ENCODE measurements at regions not wholly inside any gene's neighbourhood (a gene's known extent, or its start where the extent isn't known, plus 50 kb on each side); places are given as distances from the start of the nearest gene placed in this dataset.

GRCh38 chr6:91132461-91132860 lies 545.6 kb upstream of the MAP3K7 start:
- H3K4me1 Mint-ChIP-seq: no peaks in the 10 kb centered on the region
- H3K36me3 Mint-ChIP-seq: no peaks in the 10 kb centered on the region
- H3K4me3 Mint-ChIP-seq: no peak overlapping the region
- ATAC-seq: no peak
- H3K9me3 Mint-ChIP-seq (ENCODE audit: low read depth): no peaks in the 10 kb centered on the region
- H3K27ac Mint-ChIP-seq: no peak overlapping the region
- CTCF ChIA-PET: no interaction called here
- H3K27me3 Mint-ChIP-seq: no peaks in the 10 kb centered on the region
- no peak for DNase-seq

GRCh38 chr6:91130126-91130525 lies 543.3 kb upstream of the MAP3K7 start:
- H3K27ac Mint-ChIP-seq: no peak overlapping the region
- no peaks in the 10 kb centered on the region for H3K4me1 Mint-ChIP-seq
- ATAC-seq: no peak
- H3K4me3 Mint-ChIP-seq: no peak overlapping the region
- no peak for DNase-seq
- H3K36me3 Mint-ChIP-seq: no peaks in the 10 kb centered on the region
- H3K27me3 Mint-ChIP-seq: no peaks in the 10 kb centered on the region
- H3K9me3 Mint-ChIP-seq (ENCODE audit: low read depth): no peaks in the 10 kb centered on the region
- CTCF ChIA-PET: no interaction called here

GRCh38 chr6:91127752-91128151 lies 540.9 kb upstream of the MAP3K7 start:
- H3K9me3 Mint-ChIP-seq (ENCODE audit: low read depth): no peaks in the 10 kb centered on the region
- no peaks in the 10 kb centered on the region for H3K27me3 Mint-ChIP-seq
- CTCF ChIA-PET: no interaction called here
- H3K4me1 Mint-ChIP-seq: no peaks in the 10 kb centered on the region
- no peak for DNase-seq
- no peak overlapping the region for H3K4me3 Mint-ChIP-seq
- ATAC-seq: no peak
- H3K27ac Mint-ChIP-seq: no peak overlapping the region
- no peaks in the 10 kb centered on the region for H3K36me3 Mint-ChIP-seq

- Mint-ChIP-seq H3K4me1 (no peaks in the 10 kb centered on the region), H3K9me3 (ENCODE audit: low read depth) (no peaks in the 10 kb centered on the region), H3K27ac (no peak overlapping the region), H3K4me3 (no peak overlapping the region), H3K36me3 (no peaks in the 10 kb centered on the region), H3K27me3 (no peaks in the 10 kb centered on the region)
- DNase-seq: no peak
- CTCF ChIA-PET: no interaction called here
- ATAC-seq: no peak
Measured at GRCh38 chr6:91126876-91127275, 540.0 kb upstream of the MAP3K7 start.

GRCh38 chr6:91117550-91117949 lies 530.7 kb upstream of the MAP3K7 start:
- Mint-ChIP-seq H3K4me3 (no peak overlapping the region), H3K27ac (no peak overlapping the region), H3K36me3 (no peaks in the 10 kb centered on the region), H3K9me3 (ENCODE audit: low read depth) (no peaks in the 10 kb centered on the region), H3K27me3 (no peaks in the 10 kb centered on the region), H3K4me1 (no peaks in the 10 kb centered on the region)
- CTCF ChIA-PET: no interaction called here
- DNase-seq (no peak), ATAC-seq (no peak)

- Mint-ChIP-seq H3K4me1 (no peaks in the 10 kb centered on the region), H3K36me3 (no peaks in the 10 kb centered on the region), H3K9me3 (ENCODE audit: low read depth) (no peaks in the 10 kb centered on the region), H3K4me3 (no peak overlapping the region), H3K27me3 (no peaks in the 10 kb centered on the region), H3K27ac (no peak overlapping the region)
- CTCF ChIA-PET: no interaction called here
- no peak for DNase-seq
- no peak for ATAC-seq
Measured at GRCh38 chr6:91114123-91114708, 527.3 kb upstream of the MAP3K7 start.

GRCh38 chr6:91106083-91106482 lies 519.2 kb upstream of the MAP3K7 start:
- Mint-ChIP-seq H3K4me3 (no peak overlapping the region), H3K27ac (no peak overlapping the region), H3K9me3 (ENCODE audit: low read depth) (no peaks in the 10 kb centered on the region), H3K4me1 (no peaks in the 10 kb centered on the region), H3K27me3 (no peaks in the 10 kb centered on the region), H3K36me3 (no peaks in the 10 kb centered on the region)
- DNase-seq (no peak), ATAC-seq (no peak)
- CTCF ChIA-PET: no interaction called here

GRCh38 chr6:91105532-91105931 lies 518.7 kb upstream of the MAP3K7 start:
- no peaks in the 10 kb centered on the region for H3K9me3 Mint-ChIP-seq (ENCODE audit: low read depth)
- no peak for DNase-seq
- H3K27me3 Mint-ChIP-seq: no peaks in the 10 kb centered on the region
- ATAC-seq: no peak
- CTCF ChIA-PET: no interaction called here
- no peaks in the 10 kb centered on the region for H3K4me1 Mint-ChIP-seq
- no peaks in the 10 kb centered on the region for H3K36me3 Mint-ChIP-seq
- H3K27ac Mint-ChIP-seq: no peak overlapping the region
- no peak overlapping the region for H3K4me3 Mint-ChIP-seq

- no peaks in the 10 kb centered on the region for H3K4me1 Mint-ChIP-seq
- no peaks in the 10 kb centered on the region for H3K9me3 Mint-ChIP-seq (ENCODE audit: low read depth)
- no peaks in the 10 kb centered on the region for H3K27me3 Mint-ChIP-seq
- no peak overlapping the region for H3K27ac Mint-ChIP-seq
- CTCF ChIA-PET: no interaction called here
- DNase-seq (no peak), ATAC-seq (no peak)
- no peaks in the 10 kb centered on the region for H3K36me3 Mint-ChIP-seq
- H3K4me3 Mint-ChIP-seq: no peak overlapping the region
Measured at GRCh38 chr6:91099479-91099878, 512.6 kb upstream of the MAP3K7 start.

- no peak for ATAC-seq
- Mint-ChIP-seq H3K36me3 (no peaks in the 10 kb centered on the region), H3K9me3 (ENCODE audit: low read depth) (no peaks in the 10 kb centered on the region), H3K27ac (no peak overlapping the region), H3K4me1 (no peaks in the 10 kb centered on the region), H3K4me3 (no peak overlapping the region), H3K27me3 (no peaks in the 10 kb centered on the region)
- CTCF ChIA-PET: no interaction called here
- no peak for DNase-seq
Measured at GRCh38 chr6:91098006-91098405, 511.1 kb upstream of the MAP3K7 start.

- Mint-ChIP-seq H3K4me3 (no peak overlapping the region), H3K9me3 (ENCODE audit: low read depth) (no peaks in the 10 kb centered on the region), H3K4me1 (no peaks in the 10 kb centered on the region), H3K27me3 (no peaks in the 10 kb centered on the region), H3K36me3 (no peaks in the 10 kb centered on the region), H3K27ac (no peak overlapping the region)
- DNase-seq (no peak), ATAC-seq (no peak)
- CTCF ChIA-PET: no interaction called here
Measured at GRCh38 chr6:91097364-91097763, 510.5 kb upstream of the MAP3K7 start.

GRCh38 chr6:91094806-91095475 lies 508.1 kb upstream of the MAP3K7 start:
- DNase-seq: no peak
- CTCF ChIA-PET: no interaction called here
- Mint-ChIP-seq H3K4me1 (no peaks in the 10 kb centered on the region), H3K27ac (no peak overlapping the region), H3K36me3 (no peaks in the 10 kb centered on the region), H3K27me3 (no peaks in the 10 kb centered on the region), H3K9me3 (ENCODE audit: low read depth) (no peaks in the 10 kb centered on the region), H3K4me3 (no peak overlapping the region)
- no peak for ATAC-seq

- CTCF ChIA-PET: interaction anchor here (2.3 kb wide), 1 partner anchor 13 kb away, joined by 10 read pairs; no protein-coding TSS in a partner anchor
- no peaks in the 10 kb centered on the region for H3K9me3 Mint-ChIP-seq (ENCODE audit: low read depth)
- no peaks in the 10 kb centered on the region for H3K27me3 Mint-ChIP-seq
- DNase-seq: no peak
- H3K27ac Mint-ChIP-seq: no peak overlapping the region
- no peaks in the 10 kb centered on the region for H3K36me3 Mint-ChIP-seq
- no peak overlapping the region for H3K4me3 Mint-ChIP-seq
- no peak for ATAC-seq
- H3K4me1 Mint-ChIP-seq: no peaks in the 10 kb centered on the region
Measured at GRCh38 chr6:91094341-91094740, 507.5 kb upstream of the MAP3K7 start.

GRCh38 chr6:91088976-91089375 lies 502.1 kb upstream of the MAP3K7 start:
- CTCF ChIA-PET: interaction anchor here (1.0 kb wide), 1 partner anchor 7 kb away, joined by 3 read pairs; no protein-coding TSS in a partner anchor
- Mint-ChIP-seq H3K27me3 (no peaks in the 10 kb centered on the region), H3K9me3 (ENCODE audit: low read depth) (no peaks in the 10 kb centered on the region), H3K4me3 (no peak overlapping the region), H3K36me3 (no peaks in the 10 kb centered on the region), H3K27ac (no peak overlapping the region), H3K4me1 (no peaks in the 10 kb centered on the region)
- ATAC-seq (no peak), DNase-seq (no peak)

GRCh38 chr6:91088515-91088914 lies 501.6 kb upstream of the MAP3K7 start:
- Mint-ChIP-seq H3K4me1 (no peaks in the 10 kb centered on the region), H3K27me3 (no peaks in the 10 kb centered on the region), H3K9me3 (ENCODE audit: low read depth) (no peaks in the 10 kb centered on the region), H3K4me3 (no peak overlapping the region), H3K27ac (no peak overlapping the region), H3K36me3 (no peaks in the 10 kb centered on the region)
- CTCF ChIA-PET: no interaction called here
- DNase-seq: no peak
- ATAC-seq: no peak
